HCT116 (cell line): ENCODE measurements at regions not wholly inside any gene's neighbourhood (a gene's known extent, or its start where the extent isn't known, plus 50 kb on each side); places are given as distances from the start of the nearest gene placed in this dataset.

Source experiments
- ATF3 ChIP-seq: IDR thresholded peaks from 2 replicates; pipeline ENCODE4 v1.6.1; 2012
- CBX3 ChIP-seq: IDR thresholded peaks from 2 replicates; pipeline ENCODE4 v1.6.1; 2012; ENCODE audit warnings: low read depth
- CTCF ChIP-seq, 3 experiments: fragments of 200-600 bp in 1 of 3; sonication (generic) in 1 of 3; IDR thresholded peaks in 2 of 3; conservative IDR thresholded peaks in 1 of 3; 2 replicates each; pipeline ENCODE4 v1.5.1; 2012 to 2017; ENCODE audit warnings: low read depth in 2 of 3, low read length in 2 of 3, antibody characterized with exemption in 1 of 3, borderline replicate concordance in 1 of 3, control low read depth in 1 of 3, mild to moderate bottlenecking in 1 of 3, mixed read lengths in 1 of 3, mixed run types in 1 of 3, moderate library complexity in 1 of 3; ENCODE audit not compliant: insufficient read depth in 1 of 3
- EGR1 ChIP-seq: IDR thresholded peaks from 2 replicates; pipeline ENCODE4 v1.6.1; 2012; ENCODE audit warnings: low read depth
- EZH2 ChIP-seq: fragments of 200-600 bp; sonication (generic); IDR thresholded peaks from 2 replicates; pipeline ENCODE4 v1.6.1; 2017; ENCODE audit warnings: antibody characterized with exemption, mixed run types
- EZH2phosphoT487 ChIP-seq: fragments of 200-600 bp; IDR thresholded peaks from 2 replicates; pipeline ENCODE4 v1.6.1; 2018; ENCODE audit warnings: antibody characterized with exemption, borderline replicate concordance
- JUND ChIP-seq: IDR thresholded peaks from 2 replicates; pipeline ENCODE4 v1.6.1; 2012
- POLR2AphosphoS5 ChIP-seq: IDR thresholded peaks from 2 replicates; pipeline ENCODE4 v1.6.1; 2011; ENCODE audit warnings: mild to moderate bottlenecking, low read depth, low read length, moderate library complexity
- RAD21 ChIP-seq: IDR thresholded peaks from 2 replicates; pipeline ENCODE4 v1.6.1; 2012; ENCODE audit warnings: low read depth, mild to moderate bottlenecking
- REST ChIP-seq: IDR thresholded peaks from 2 replicates; pipeline ENCODE4 v1.6.1; 2012; ENCODE audit warnings: low read depth
- SP1 ChIP-seq: IDR thresholded peaks from 2 replicates; pipeline ENCODE4 v1.6.1; 2012; ENCODE audit warnings: low read depth
- SRF ChIP-seq: IDR thresholded peaks from 2 replicates; pipeline ENCODE4 v1.6.1; 2012; ENCODE audit warnings: low read depth
- YY1 ChIP-seq: IDR thresholded peaks from 2 replicates; pipeline ENCODE4 v1.6.1; 2011; ENCODE audit warnings: low read length, low read depth, moderate library complexity, mild to moderate bottlenecking; ENCODE audit not compliant: insufficient replicate concordance; ENCODE audit errors: extremely low read depth
- ZBTB33 ChIP-seq: IDR thresholded peaks from 2 replicates; pipeline ENCODE4 v1.6.1; 2011; ENCODE audit warnings: mild to moderate bottlenecking, low read length, moderate library complexity; ENCODE audit not compliant: insufficient replicate concordance; ENCODE audit errors: extremely low read depth

- TF ChIP-seq CTCF (IDR thresholded peaks at IDR 0.05 in 2 of 3, conservative IDR thresholded peaks at IDR 0.05 in 1 of 3; ENCODE audit: borderline replicate concordance in 1 of 3, insufficient read depth in 1 of 3, low read depth in 2 of 3, low read length in 2 of 3) = no peak
- no peak for TF ChIP-seq ZBTB33
- TF ChIP-seq EZH2 = no peak
- no peak for TF ChIP-seq CBX3
- TF ChIP-seq EGR1 = no peak
- TF ChIP-seq REST = no peak
- TF ChIP-seq SRF = no peak
- no peak for TF ChIP-seq YY1
- TF ChIP-seq POLR2AphosphoS5 = no peak
- no peak for TF ChIP-seq JUND
- TF ChIP-seq ATF3 = no peak
- TF ChIP-seq SP1 = no peak
- no peak for TF ChIP-seq EZH2phosphoT487
- no peak for TF ChIP-seq RAD21
Observed at GRCh38 chr1:217138173-217138765, 415.0 kb upstream of the ESRRG start.
